IMR-90 (cell line): ENCODE measurements at regions not wholly inside any gene's neighbourhood (a gene's known extent, or its start where the extent isn't known, plus 50 kb on each side); places are given as distances from the start of the nearest gene placed in this dataset.

ENCODE experiments used
- ATAC-seq: fragments of 200-7000 bp; cut with Tn5 transposase; 2 replicates; pipeline ENCODE4 v1.9.1; 2020; ENCODE audit warnings: low read depth, mild to moderate bottlenecking, moderate library complexity
- BruUV-seq: library from RNA; stranded (reverse); fragments of 400-500 nt; replicated peaks from 2 replicates; lab custom pipeline; 2021; lab: Mats Ljungman, UMichigan
- CTCF ChIA-PET: fragments of 300-600 bp; formaldehyde crosslinking; extraction: SDS; loops from one replicate; lab custom pipeline; 2021; ENCODE audit warnings: antibody characterized with exemption; lab: Yijun Ruan, JAX
- POLR2A ChIA-PET: fragments of 300-600 bp; sonication (Branson Sonifier 250); formaldehyde crosslinking; loops from one replicate; lab custom pipeline; 2022; ENCODE audit warnings: antibody characterized with exemption; ENCODE audit not compliant: unreplicated experiment; lab: Charles Lee
- DNase-seq: peaks from one replicate; pipeline ENCODE4 v3.0.0; 2013
- H2AFZ ChIP-seq: replicated peaks from 2 replicates; pipeline ENCODE3; 2013; ENCODE audit warnings: low read length, mild to moderate bottlenecking; ENCODE audit not compliant: poor library complexity
- H2AK5ac ChIP-seq: 2 replicates; pipeline ENCODE4 v1.6.1; 2013; ENCODE audit warnings: low read depth, low read length, inconsistent platforms
- H2AK9ac ChIP-seq: replicated peaks from 2 replicates; pipeline ENCODE3; 2013; ENCODE audit warnings: mild to moderate bottlenecking, low read depth, low read length, moderate library complexity; ENCODE audit not compliant: poor library complexity
- H2BK120ac ChIP-seq: 2 replicates; pipeline ENCODE4 v1.6.1; 2013; ENCODE audit warnings: low read depth, low read length, inconsistent platforms
- H2BK15ac ChIP-seq: 3 replicates; pipeline ENCODE4 v1.6.1; 2013; ENCODE audit warnings: low read depth, low read length, inconsistent platforms
- H2BK20ac ChIP-seq: 2 replicates; pipeline ENCODE4 v1.6.1; 2013; ENCODE audit warnings: low read depth, mild to moderate bottlenecking, inconsistent platforms, low read length, moderate library complexity
- H2BK5ac ChIP-seq: 2 replicates; pipeline ENCODE4 v1.6.1; 2013; ENCODE audit warnings: mild to moderate bottlenecking, low read depth, low read length, inconsistent platforms; ENCODE audit not compliant: poor library complexity, severe bottlenecking
- H3K14ac ChIP-seq: replicated peaks from 2 replicates; pipeline ENCODE4 v1.6.1; 2013; ENCODE audit warnings: low read depth, low read length, inconsistent platforms
- H3K18ac ChIP-seq: 2 replicates; pipeline ENCODE4 v1.6.1; 2013; ENCODE audit warnings: low read depth, low read length, control low read depth
- H3K23ac ChIP-seq: 2 replicates; pipeline ENCODE4 v1.6.1; 2013; ENCODE audit warnings: low read depth, low read length, inconsistent platforms
- H3K27ac ChIP-seq: 2 replicates; pipeline ENCODE4 v1.5.1; 2013; ENCODE audit warnings: mild to moderate bottlenecking, control low read depth, low read length; ENCODE audit not compliant: insufficient read depth
- H3K27me3 ChIP-seq: 2 replicates; pipeline ENCODE4 v1.6.1; 2013; ENCODE audit warnings: low read length; ENCODE audit not compliant: control insufficient read depth, insufficient read depth
- H3K36me3 ChIP-seq: 2 replicates; pipeline ENCODE4 v1.6.1; 2013; ENCODE audit warnings: low read length, mixed read lengths; ENCODE audit not compliant: control insufficient read depth, insufficient read depth
- H3K4ac ChIP-seq: 2 replicates; pipeline ENCODE4 v1.6.1; 2013; ENCODE audit warnings: low read depth, low read length, inconsistent platforms
- H3K4me1 ChIP-seq: 2 replicates; pipeline ENCODE4 v1.6.1; 2013; ENCODE audit warnings: low read length, mixed read lengths; ENCODE audit not compliant: control insufficient read depth, insufficient read depth
- H3K4me2 ChIP-seq: 2 replicates; pipeline ENCODE4 v1.6.1; 2013; ENCODE audit warnings: low read depth, mild to moderate bottlenecking, control low read depth, low read length, moderate library complexity
- H3K4me3 ChIP-seq: 2 replicates; pipeline ENCODE4 v1.5.1; 2013; ENCODE audit warnings: low read depth, mild to moderate bottlenecking, control low read depth, low read length, moderate library complexity; ENCODE audit not compliant: insufficient read depth
- H3K56ac ChIP-seq: 2 replicates; pipeline ENCODE4 v1.6.1; 2013; ENCODE audit warnings: low read length, inconsistent platforms; ENCODE audit not compliant: insufficient read depth; ENCODE audit errors: extremely low read depth
- H3K79me1 ChIP-seq, 2 experiments: 2 replicates each; pipeline ENCODE4 v1.6.1; 2013; ENCODE audit warnings: low read length in 2 of 2, inconsistent platforms in 1 of 2, low read depth in 1 of 2
- H3K9ac ChIP-seq: 2 replicates; pipeline ENCODE4 v1.6.1; 2013; ENCODE audit warnings: low read depth, low read length, control low read depth
- H3K9me1 ChIP-seq: 2 replicates; pipeline ENCODE4 v1.6.1; 2013; ENCODE audit warnings: low read length, inconsistent platforms; ENCODE audit not compliant: insufficient read depth
- H3K9me3 ChIP-seq: 2 replicates; pipeline ENCODE4 v1.6.1; 2013; ENCODE audit warnings: low read length; ENCODE audit not compliant: control insufficient read depth, insufficient read depth
- H4K20me1 ChIP-seq: 2 replicates; pipeline ENCODE4 v1.6.1; 2013; ENCODE audit warnings: low read length, inconsistent platforms; ENCODE audit not compliant: insufficient read depth
- H4K5ac ChIP-seq: 2 replicates; pipeline ENCODE4 v1.6.1; 2013; ENCODE audit warnings: mild to moderate bottlenecking, low read depth, low read length, control low read depth
- H4K8ac ChIP-seq, 2 experiments: 2 replicates each; pipeline ENCODE4 v1.6.1; 2013; ENCODE audit warnings: low read depth in 2 of 2, low read length in 2 of 2, control low read depth in 1 of 2, inconsistent platforms in 1 of 2
- H4K91ac ChIP-seq: 2 replicates; pipeline ENCODE4 v1.6.1; 2013; ENCODE audit warnings: low read depth, low read length, inconsistent platforms; ENCODE audit not compliant: insufficient read depth
- BHLHE40 ChIP-seq: fragments of 150-350 bp; IDR thresholded peaks from 2 replicates; pipeline ENCODE4 v1.6.1; 2016; ENCODE audit warnings: mild to moderate bottlenecking, low read depth, low read length
- CEBPB ChIP-seq: IDR thresholded peaks from 2 replicates; pipeline ENCODE4 v1.6.1; 2012; ENCODE audit warnings: low read depth, low read length, improper control_type of control experiment
- CHD1 ChIP-seq: IDR thresholded peaks from 2 replicates; pipeline ENCODE4 v1.6.1; 2012; ENCODE audit warnings: low read depth, low read length, improper control_type of control experiment
- ELK1 ChIP-seq: fragments of 150-350 bp; IDR thresholded peaks from 2 replicates; pipeline ENCODE4 v1.6.1; 2016; ENCODE audit warnings: low read depth, mild to moderate bottlenecking, low read length, moderate library complexity, borderline replicate concordance
- MAFK ChIP-seq: IDR thresholded peaks from 2 replicates; pipeline ENCODE4 v1.6.1; 2012; ENCODE audit warnings: low read depth, low read length, improper control_type of control experiment
- MAZ ChIP-seq: IDR thresholded peaks from 2 replicates; pipeline ENCODE4 v1.6.1; 2012; ENCODE audit warnings: low read depth, mild to moderate bottlenecking, low read length, improper control_type of control experiment, moderate library complexity, borderline replicate concordance
- NFE2L2 ChIP-seq: fragments of 150-350 bp; IDR thresholded peaks from 2 replicates; pipeline ENCODE4 v1.6.1; 2016; ENCODE audit warnings: low read depth, mild to moderate bottlenecking, low read length
- POLR2A ChIP-seq: IDR thresholded peaks from 2 replicates; pipeline ENCODE4 v1.6.1; 2012; ENCODE audit warnings: mild to moderate bottlenecking, low read depth, low read length
- RCOR1 ChIP-seq: IDR thresholded peaks from 2 replicates; pipeline ENCODE4 v1.6.1; 2012; ENCODE audit warnings: mild to moderate bottlenecking, low read length, improper control_type of control experiment; ENCODE audit not compliant: insufficient replicate concordance
- RFX5 ChIP-seq: IDR thresholded peaks from 2 replicates; pipeline ENCODE4 v1.8.0; 2012; ENCODE audit warnings: low read depth, mild to moderate bottlenecking, low read length, moderate library complexity
- USF2 ChIP-seq: fragments of 150-350 bp; IDR thresholded peaks from 2 replicates; pipeline ENCODE4 v1.6.1; 2017; ENCODE audit warnings: mild to moderate bottlenecking, antibody characterized with exemption, low read length, low read depth
- WGBS, 2 experiments: methylation state at CpG; one replicate each; pipeline versions ENCODE4 v1.1.5 to v1.1.7; 2013; ENCODE audit warnings: missing lambda C conversion rate in 2 of 2; ENCODE audit not compliant: insufficient read length in 1 of 2; ENCODE audit errors: extremely low coverage in 2 of 2; 5-methylcytosine and 5-hydroxymethylcytosine counted together
- dilution Hi-C: fragments of 300-500 bp; cut with HindIII; formaldehyde crosslinking; loops from one replicate; pipeline ENCODE4 v1.14.3; 2018; ENCODE audit warnings: low sequenced_read_pairs; ENCODE audit not compliant: unreplicated experiment
- in situ Hi-C: fragments of 300-500 bp; cut with MboI; formaldehyde crosslinking; loops from 3 replicates; pipeline ENCODE4 v1.14.3; 2019; ENCODE audit warnings: low sequenced_read_pairs, inconsistent platforms, mixed read lengths
- intact Hi-C: fragments of 100-400 bp; cut with micrococcal nuclease; formaldehyde crosslinking; loops from 2 replicates; pipeline ENCODE4 v1.10.0; 2022

- no peak overlapping the region for H2BK15ac ChIP-seq
- no peak overlapping the region for H2AFZ ChIP-seq
- no peaks in the 10 kb centered on the region for H3K79me1 ChIP-seq
- no peak overlapping the region for H3K4me2 ChIP-seq
- TF ChIP-seq RCOR1 = no peak
- no peak for TF ChIP-seq NFE2L2
- no peak for TF ChIP-seq ELK1
- no peak for TF ChIP-seq CHD1
- TF ChIP-seq BHLHE40 = no peak
- TF ChIP-seq POLR2A = no peak
- TF ChIP-seq USF2 = no peak
- TF ChIP-seq RFX5 = no peak
- no peak for TF ChIP-seq MAZ
- TF ChIP-seq MAFK = no peak
- TF ChIP-seq CEBPB = no peak
- H2BK20ac ChIP-seq = no peak overlapping the region
- no peak overlapping the region for H3K18ac ChIP-seq
- no peak overlapping the region for H2AK9ac ChIP-seq
- H3K36me3 ChIP-seq = no peaks in the 10 kb centered on the region
- in situ Hi-C loops (no loop called here), dilution Hi-C loops (no loop called here), intact Hi-C loops (no loop called here)
- no peak overlapping the region for H3K56ac ChIP-seq
- H3K9me1 ChIP-seq = no peaks in the 10 kb centered on the region
- H4K5ac ChIP-seq = no peak overlapping the region
- H2AK5ac ChIP-seq = no peak overlapping the region
- H3K4ac ChIP-seq = no peak overlapping the region
- H3K27ac ChIP-seq = no peak overlapping the region
- CTCF ChIA-PET = no interaction called here
- WGBS, 2 experiments = 50% methylated on average over 1 of the region's 16 CpGs; no CpG with 5 or more reads in 1 of the 2 experiments
- H3K4me3 ChIP-seq = no peak overlapping the region
- ATAC-seq (no peak), DNase-seq (no peak)
- H3K9me3 ChIP-seq = peaks cover 59% of the 10 kb centered on the region
- H3K23ac ChIP-seq = no peak overlapping the region
- H4K91ac ChIP-seq = no peak overlapping the region
- H4K8ac ChIP-seq = no peak overlapping the region
- no peaks in the 10 kb centered on the region for H3K27me3 ChIP-seq
- no peak overlapping the region for H3K9ac ChIP-seq
- H2BK5ac ChIP-seq = no peak overlapping the region
- H3K4me1 ChIP-seq = no peaks in the 10 kb centered on the region
- H3K14ac ChIP-seq = no peak overlapping the region
- no TSS peak for BruUV-seq
- no peak overlapping the region for H2BK120ac ChIP-seq
- H4K20me1 ChIP-seq = no peaks in the 10 kb centered on the region; the same call in 1 of the 2 replicates
- POLR2A ChIA-PET = no interaction called here
Measured at GRCh38 chr13:111953546-111954178, 113.3 kb upstream of the SOX1 start.
